Gastrocnemius medialis (tissue), 4 donors: ENCODE measurements at regions not wholly inside any gene's neighbourhood (a gene's known extent, or its start where the extent isn't known, plus 50 kb on each side); places are given as distances from the start of the nearest gene placed in this dataset.

Source experiments
- ATAC-seq, 2 donors: fragments of 150-250 bp; one replicate each; pipeline ENCODE4 v1.9.1; 2016
- DNase-seq, 2 donors: peaks; one replicate each; pipeline ENCODE4 v3.0.0-alpha.2; 2019
- H3K27ac ChIP-seq, 4 donors: fragments of 200-600 bp; sonication (generic); 1 replicate in 1 of 4; 2 replicates in 3 of 4; pipeline ENCODE4 v1.5.1; 2016 to 2018; ENCODE audit warnings: mild to moderate bottlenecking in 2 of 4, moderate library complexity in 1 of 4
- H3K27me3 ChIP-seq, 3 donors: fragments of 200-600 bp; sonication (generic) in 2 of 3; 1 replicate in 1 of 3; 2 replicates in 2 of 3; pipeline versions ENCODE4 v1.5.1 to v1.6.0; 2016 to 2019; ENCODE audit warnings: mild to moderate bottlenecking in 1 of 3, moderate library complexity in 1 of 3
- H3K36me3 ChIP-seq, 2 donors: fragments of 200-600 bp; sonication (generic) in 1 of 2; one replicate each; pipeline ENCODE4 v1.5.1; 2017 to 2018
- H3K4me1 ChIP-seq, 2 donors: fragments of 200-600 bp; sonication (generic) in 1 of 2; one replicate each; pipeline ENCODE4 v1.5.1; 2016 to 2017; ENCODE audit warnings: mild to moderate bottlenecking in 2 of 2
- H3K4me3 ChIP-seq, 4 donors: fragments of 200-600 bp; sonication (generic) in 3 of 4; 1 replicate in 1 of 4; 2 replicates in 3 of 4; pipeline ENCODE4 v1.5.1; 2016 to 2019; ENCODE audit warnings: mild to moderate bottlenecking in 2 of 4
- H3K9me3 ChIP-seq, 3 donors: fragments of 200-600 bp; sonication (generic) in 2 of 3; 1 replicate in 1 of 3; 2 replicates in 2 of 3; pipeline ENCODE4 v1.5.1; 2016 to 2019
- POLR2A ChIP-seq, 2 donors: fragments of 450-650 bp; IDR thresholded peaks; one replicate each; pipeline ENCODE4 v1.6.1; 2017; ENCODE audit warnings: antibody characterized with exemption in 2 of 2, mild to moderate bottlenecking in 2 of 2, moderate library complexity in 2 of 2
- in situ Hi-C, 4 donors: fragments of 200-750 bp; cut with MboI; loops; one replicate each; pipeline versions ENCODE4 v1.15.0 to v1.8.0; 2017; ENCODE audit warnings: low sequenced_read_pairs in 4 of 4
- intact Hi-C: fragments of 100-400 bp; cut with DNase I; formaldehyde crosslinking; loops from one replicate; pipeline ENCODE4 v1.15.1; 2023; ENCODE audit warnings: low total_unique reads
- TF ChIP-seq, protein P1 (sequence below), 5 experiments: fragments of 450-650 bp in 3 of 5; fragments of 200-600 bp in 2 of 5; sonication (generic) in 2 of 5; IDR thresholded peaks in 4 of 5; conservative IDR thresholded peaks in 1 of 5; 1 replicate in 4 of 5; 2 replicates in 1 of 5; pipeline ENCODE4 v1.5.1; 2016 to 2019; ENCODE audit warnings: antibody characterized with exemption in 5 of 5, mild to moderate bottlenecking in 3 of 5, moderate library complexity in 3 of 5

DNA sequence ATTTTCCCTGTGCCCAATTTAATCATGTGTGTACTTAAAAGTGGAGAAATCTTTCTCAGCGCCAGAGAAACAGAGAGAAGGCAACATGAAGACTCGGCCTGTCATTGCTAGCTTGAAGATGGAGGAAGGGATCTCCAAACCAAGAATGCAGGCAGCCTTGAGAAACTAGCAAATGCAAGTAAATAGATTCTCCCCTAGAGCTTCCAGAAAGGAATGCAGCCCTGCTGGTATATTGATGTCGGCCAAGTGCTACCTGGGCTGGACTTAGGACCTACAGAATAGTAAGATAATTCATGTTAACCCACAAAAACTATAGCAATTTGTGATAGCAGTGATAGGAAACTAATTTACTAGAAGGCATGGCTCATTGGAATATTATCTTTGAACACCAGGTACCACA, 150.9 kb upstream of the ABI3BP start:
- DNase-seq (no peak), ATAC-seq (no peak)
- H3K27ac ChIP-seq: no peak overlapping the region
- no peaks in the 10 kb centered on the region for H3K4me1 ChIP-seq
- H3K27me3 ChIP-seq: no peaks in the 10 kb centered on the region
- no peak overlapping the region for H3K4me3 ChIP-seq
- in situ Hi-C loops: no loop called here
- H3K9me3 ChIP-seq: no peaks in the 10 kb centered on the region
- TF ChIP-seq POLR2A (IDR thresholded peaks at IDR 0.05): no peak
- TF ChIP-seq, protein P1, sequence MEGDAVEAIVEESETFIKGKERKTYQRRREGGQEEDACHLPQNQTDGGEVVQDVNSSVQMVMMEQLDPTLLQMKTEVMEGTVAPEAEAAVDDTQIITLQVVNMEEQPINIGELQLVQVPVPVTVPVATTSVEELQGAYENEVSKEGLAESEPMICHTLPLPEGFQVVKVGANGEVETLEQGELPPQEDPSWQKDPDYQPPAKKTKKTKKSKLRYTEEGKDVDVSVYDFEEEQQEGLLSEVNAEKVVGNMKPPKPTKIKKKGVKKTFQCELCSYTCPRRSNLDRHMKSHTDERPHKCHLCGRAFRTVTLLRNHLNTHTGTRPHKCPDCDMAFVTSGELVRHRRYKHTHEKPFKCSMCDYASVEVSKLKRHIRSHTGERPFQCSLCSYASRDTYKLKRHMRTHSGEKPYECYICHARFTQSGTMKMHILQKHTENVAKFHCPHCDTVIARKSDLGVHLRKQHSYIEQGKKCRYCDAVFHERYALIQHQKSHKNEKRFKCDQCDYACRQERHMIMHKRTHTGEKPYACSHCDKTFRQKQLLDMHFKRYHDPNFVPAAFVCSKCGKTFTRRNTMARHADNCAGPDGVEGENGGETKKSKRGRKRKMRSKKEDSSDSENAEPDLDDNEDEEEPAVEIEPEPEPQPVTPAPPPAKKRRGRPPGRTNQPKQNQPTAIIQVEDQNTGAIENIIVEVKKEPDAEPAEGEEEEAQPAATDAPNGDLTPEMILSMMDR (IDR thresholded peaks at IDR 0.05 in 4 of 5, conservative IDR thresholded peaks at IDR 0.05 in 1 of 5): no peak
- intact Hi-C loops: loop anchor here (2.0 kb wide), 1 partner anchor 27 kb away; no protein-coding TSS in a partner anchor
- H3K36me3 ChIP-seq: no peaks in the 10 kb centered on the region

GRCh38 chr3:101143012-101143411, 149.8 kb upstream of the ABI3BP start:
- ATAC-seq: no peak
- in situ Hi-C loops: no loop called here

DNA sequence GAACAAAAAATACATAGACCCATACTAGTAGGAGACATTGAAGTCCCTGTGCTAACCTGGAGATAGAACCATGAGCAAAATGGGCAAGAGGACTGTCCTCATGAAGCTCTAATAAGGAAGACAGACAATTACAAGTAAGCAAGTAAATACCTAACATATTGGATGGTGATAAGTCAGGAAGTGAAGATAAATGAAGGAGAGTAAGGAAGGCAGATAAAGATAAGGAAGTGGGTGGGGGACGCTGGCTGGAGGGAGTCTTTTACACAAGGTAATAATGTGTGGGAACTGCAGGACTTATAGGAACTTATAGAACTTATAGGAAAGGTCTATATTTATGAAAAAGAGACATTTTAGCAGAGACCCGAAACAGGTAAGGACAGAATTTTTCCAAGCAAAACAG, 148.9 kb upstream of the ABI3BP start:
- ATAC-seq: no peak
- Histone ChIP-seq H3K4me3 (no peak overlapping the region), H3K27ac (no peak overlapping the region), H3K4me1 (no peaks in the 10 kb centered on the region), H3K36me3 (no peaks in the 10 kb centered on the region), H3K27me3 (no peaks in the 10 kb centered on the region), H3K9me3 (no peaks in the 10 kb centered on the region)
- no peak for DNase-seq
- in situ Hi-C loops (no loop called here), intact Hi-C loops (no loop called here)
- TF ChIP-seq POLR2A (IDR thresholded peaks at IDR 0.05): no peak
- TF ChIP-seq, protein P1 (IDR thresholded peaks at IDR 0.05 in 4 of 5, conservative IDR thresholded peaks at IDR 0.05 in 1 of 5): no peak

More at GRCh38 chr3:101143012-101143411, 149.8 kb upstream of the ABI3BP start:
- H3K27ac ChIP-seq: no peak overlapping the region
- no peaks in the 10 kb centered on the region for H3K36me3 ChIP-seq
- no peaks in the 10 kb centered on the region for H3K4me1 ChIP-seq
- no peak for DNase-seq
- intact Hi-C loops: no loop called here
- no peaks in the 10 kb centered on the region for H3K9me3 ChIP-seq
- H3K4me3 ChIP-seq: no peak overlapping the region
- H3K27me3 ChIP-seq: no peaks in the 10 kb centered on the region
- no peak for TF ChIP-seq POLR2A (IDR thresholded peaks at IDR 0.05)
- TF ChIP-seq, protein P1 (IDR thresholded peaks at IDR 0.05 in 4 of 5, conservative IDR thresholded peaks at IDR 0.05 in 1 of 5): no peak

- intact Hi-C loops: no loop called here
- no peaks in the 10 kb centered on the region for H3K36me3 ChIP-seq
- H3K4me3 ChIP-seq: no peak overlapping the region
- H3K9me3 ChIP-seq: no peaks in the 10 kb centered on the region
- H3K4me1 ChIP-seq: no peaks in the 10 kb centered on the region
- no peak overlapping the region for H3K27ac ChIP-seq
- in situ Hi-C loops: no loop called here
- DNase-seq (no peak), ATAC-seq (no peak)
- H3K27me3 ChIP-seq: no peaks in the 10 kb centered on the region
- no peak for TF ChIP-seq POLR2A (IDR thresholded peaks at IDR 0.05)
- TF ChIP-seq, protein P1 (IDR thresholded peaks at IDR 0.05 in 4 of 5, conservative IDR thresholded peaks at IDR 0.05 in 1 of 5): no peak
Observed at GRCh38 chr3:101141135-101141534, 147.9 kb upstream of the ABI3BP start.

- TF ChIP-seq POLR2A (IDR thresholded peaks at IDR 0.05): no peak
- TF ChIP-seq, protein P1 (IDR thresholded peaks at IDR 0.05 in 4 of 5, conservative IDR thresholded peaks at IDR 0.05 in 1 of 5): no peak
- DNase-seq: no peak
- H3K27me3 ChIP-seq: no peaks in the 10 kb centered on the region
- H3K4me3 ChIP-seq: no peak overlapping the region
- intact Hi-C loops (no loop called here), in situ Hi-C loops (no loop called here)
- ATAC-seq: no peak
- no peak overlapping the region for H3K27ac ChIP-seq
- no peaks in the 10 kb centered on the region for H3K36me3 ChIP-seq
- H3K4me1 ChIP-seq: no peaks in the 10 kb centered on the region
- no peaks in the 10 kb centered on the region for H3K9me3 ChIP-seq
Observed at GRCh38 chr3:101138817-101139216, 145.6 kb upstream of the ABI3BP start.
